DOHH2 (cell line): ENCODE measurements at regions not wholly inside any gene's neighbourhood (a gene's known extent, or its start where the extent isn't known, plus 50 kb on each side); places are given as distances from the start of the nearest gene placed in this dataset.

Experiments
- CTCF ChIP-seq: fragments of 200-600 bp; sonication (generic); IDR thresholded peaks from one replicate; pipeline ENCODE4 v1.5.1; 2014; ENCODE audit warnings: antibody characterized with exemption, mild to moderate bottlenecking, low read depth, low read length; ENCODE audit not compliant: poor library complexity, severe bottlenecking
- EZH2phosphoT487 ChIP-seq: fragments of 200-600 bp; sonication (generic); IDR thresholded peaks from 2 replicates; pipeline ENCODE4 v1.6.1; 2017; ENCODE audit warnings: borderline replicate concordance, mild to moderate bottlenecking, antibody characterized with exemption, low read length, moderate library complexity, mixed read lengths

GRCh38 chr18:22056950-22057349 is 112.4 kb upstream of the GATA6 start:
- TF ChIP-seq CTCF (no peak), EZH2phosphoT487 (no peak)
